G401 (cell line): ENCODE measurements at regions not wholly inside any gene's neighbourhood (a gene's known extent, or its start where the extent isn't known, plus 50 kb on each side); places are given as distances from the start of the nearest gene placed in this dataset.
"Not testable (repeated sequence)": the region's sequence is repeated elsewhere in the genome, so short reads cannot be mapped to it uniquely, and the experiment has no call there.

Source experiments
- DNase-seq: peaks from one replicate; pipeline ENCODE4 v3.0.0-alpha.2; 2015; ENCODE audit warnings: low spot score
- in situ Hi-C: cut with HindIII; loops from 2 replicates; pipeline ENCODE4 v1.10.0; 2016; ENCODE audit warnings: low sequenced_read_pairs, mixed read lengths

GRCh38 chr2:146608490-146608889 is 1236.3 kb upstream of the ACVR2A start:
- DNase-seq, result no peak
- in situ Hi-C loops, result no loop called here

- in situ Hi-C loops, result no loop called here
Measured at GRCh38 chr2:146604521-146604920, 1240.3 kb upstream of the ACVR2A start.

DNA sequence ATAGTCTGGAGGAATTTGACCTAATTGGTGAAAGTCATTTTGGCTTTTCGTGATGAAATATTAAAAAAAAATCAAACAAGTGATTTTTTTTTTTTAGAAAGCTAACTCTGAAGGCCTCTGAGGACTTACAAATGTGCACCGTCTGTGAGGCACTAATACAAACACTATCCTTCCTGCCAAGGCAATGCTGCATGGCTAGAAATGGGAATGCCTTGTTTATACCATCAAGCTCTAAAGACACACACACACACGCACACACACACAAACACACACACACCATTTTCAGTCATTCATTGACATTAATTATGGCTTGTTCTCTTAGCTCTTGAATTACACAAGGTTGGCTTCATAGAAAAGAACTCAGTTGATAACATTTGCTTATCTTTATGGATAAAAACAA is 1242.0 kb upstream of the ACVR2A start:
- in situ Hi-C loops, result no loop called here
- no peak for DNase-seq

More at GRCh38 chr2:146604521-146604920, 1240.3 kb upstream of the ACVR2A start:
- no peak for DNase-seq

DNA sequence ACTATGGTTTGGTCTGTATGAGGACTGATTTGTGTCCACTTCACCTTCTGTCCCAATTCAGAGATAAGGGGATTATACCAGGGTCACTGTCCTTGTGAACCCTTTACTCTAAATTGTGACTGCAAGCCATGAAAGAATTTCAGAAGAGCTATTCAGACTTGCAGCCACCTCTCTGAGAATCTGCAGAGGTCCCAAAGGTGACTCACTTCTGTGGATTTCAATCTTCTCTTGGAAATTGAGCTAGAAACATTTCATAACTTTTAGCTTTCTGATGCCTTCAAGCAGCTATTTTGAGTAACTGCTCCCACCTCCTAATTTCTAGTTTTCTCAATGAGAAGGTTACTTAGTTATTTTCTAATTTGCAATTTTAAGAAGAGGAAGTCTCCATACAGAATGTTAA is 1242.4 kb upstream of the ACVR2A start:
- in situ Hi-C loops, result no loop called here
- DNase-seq, result no peak

DNA sequence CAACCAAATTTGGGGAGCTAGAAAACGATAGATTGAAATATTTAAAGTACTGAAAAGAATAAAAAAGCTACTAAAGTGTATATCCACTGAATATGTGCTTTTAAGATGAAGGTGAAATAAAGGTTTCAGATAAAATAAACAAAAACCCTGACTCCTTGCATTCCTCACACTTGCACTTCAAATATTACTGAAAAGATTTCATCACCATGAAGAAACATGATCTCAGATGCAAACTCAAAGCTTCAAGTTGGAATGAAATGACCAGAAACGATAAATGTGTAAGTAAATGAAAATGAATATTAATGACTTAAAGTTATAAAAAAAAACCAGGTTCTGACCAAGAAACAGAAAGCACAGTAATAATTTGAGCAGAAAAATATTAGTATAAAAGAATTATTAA is 1246.0 kb upstream of the ACVR2A start:
- DNase-seq, result no peak
- in situ Hi-C loops, result no loop called here

DNA sequence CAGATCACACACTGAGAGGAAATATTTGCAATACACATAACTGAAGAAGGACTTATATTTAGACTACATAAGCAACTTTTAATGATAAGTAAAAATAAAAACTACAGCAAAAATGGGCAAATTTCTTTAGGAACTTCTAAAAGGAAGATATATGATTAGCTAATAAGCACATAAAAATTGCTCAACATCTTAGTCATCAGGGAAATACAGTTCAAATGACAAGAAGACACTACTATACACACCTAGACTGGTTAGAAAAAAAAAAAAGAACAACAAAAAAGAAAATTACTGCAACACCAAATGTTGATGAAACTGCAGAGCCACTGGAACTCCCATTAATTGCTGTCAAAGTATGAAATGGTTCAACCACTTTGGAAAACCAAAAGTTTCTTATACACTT is 1247.5 kb upstream of the ACVR2A start:
- in situ Hi-C loops, result no loop called here
- DNase-seq, result no peak

GRCh38 chr2:146591908-146592307 is 1252.9 kb upstream of the ACVR2A start:
- in situ Hi-C loops, result no loop called here
- no peak for DNase-seq

DNA sequence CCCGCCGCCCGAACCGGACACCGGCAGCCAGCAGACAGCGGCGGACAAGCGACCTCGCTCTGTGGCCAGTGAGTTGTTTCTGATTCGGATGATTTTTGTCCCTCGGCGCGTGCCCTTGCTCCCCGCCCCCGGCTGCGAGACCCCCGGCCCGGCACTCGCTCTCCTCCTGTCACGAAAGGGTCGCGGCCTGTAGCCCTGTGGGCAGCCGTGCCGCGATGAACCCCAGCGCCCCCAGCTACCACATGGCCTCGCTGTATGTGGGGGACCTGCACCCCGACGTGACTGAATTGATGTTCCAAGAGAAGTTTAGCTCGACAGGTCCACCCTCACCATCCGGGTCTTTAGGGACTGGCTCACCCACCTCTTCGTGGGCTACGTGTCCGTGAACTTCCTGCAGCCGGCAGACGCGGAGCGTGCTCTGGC is 1257.5 kb upstream of the ACVR2A start:
- no peak for DNase-seq
- in situ Hi-C loops, result no loop called here

DNA sequence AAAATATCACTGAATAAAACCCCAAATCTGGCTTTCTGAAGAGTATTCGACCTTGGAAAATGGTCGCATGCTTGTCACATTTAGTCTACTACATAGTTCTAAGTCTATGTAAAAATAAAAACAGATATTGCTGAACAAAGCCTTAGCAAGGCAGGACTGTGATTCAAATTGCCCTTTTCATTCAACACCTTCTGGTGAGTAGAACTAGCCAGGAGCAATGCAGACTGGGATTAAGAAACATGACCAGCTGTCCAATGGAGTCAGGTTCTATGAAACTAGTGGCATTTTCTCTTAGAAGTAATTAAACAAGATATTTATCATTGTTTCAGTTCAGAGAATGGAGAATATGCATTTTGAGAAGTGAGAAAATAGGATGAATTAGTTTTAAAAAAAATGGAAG is 1260.5 kb upstream of the ACVR2A start:
- DNase-seq, result no peak
- in situ Hi-C loops, result no loop called here

- no peak for DNase-seq
- in situ Hi-C loops, result no loop called here
Measured at GRCh38 chr2:146579147-146579930, 1265.5 kb upstream of the ACVR2A start.

DNA sequence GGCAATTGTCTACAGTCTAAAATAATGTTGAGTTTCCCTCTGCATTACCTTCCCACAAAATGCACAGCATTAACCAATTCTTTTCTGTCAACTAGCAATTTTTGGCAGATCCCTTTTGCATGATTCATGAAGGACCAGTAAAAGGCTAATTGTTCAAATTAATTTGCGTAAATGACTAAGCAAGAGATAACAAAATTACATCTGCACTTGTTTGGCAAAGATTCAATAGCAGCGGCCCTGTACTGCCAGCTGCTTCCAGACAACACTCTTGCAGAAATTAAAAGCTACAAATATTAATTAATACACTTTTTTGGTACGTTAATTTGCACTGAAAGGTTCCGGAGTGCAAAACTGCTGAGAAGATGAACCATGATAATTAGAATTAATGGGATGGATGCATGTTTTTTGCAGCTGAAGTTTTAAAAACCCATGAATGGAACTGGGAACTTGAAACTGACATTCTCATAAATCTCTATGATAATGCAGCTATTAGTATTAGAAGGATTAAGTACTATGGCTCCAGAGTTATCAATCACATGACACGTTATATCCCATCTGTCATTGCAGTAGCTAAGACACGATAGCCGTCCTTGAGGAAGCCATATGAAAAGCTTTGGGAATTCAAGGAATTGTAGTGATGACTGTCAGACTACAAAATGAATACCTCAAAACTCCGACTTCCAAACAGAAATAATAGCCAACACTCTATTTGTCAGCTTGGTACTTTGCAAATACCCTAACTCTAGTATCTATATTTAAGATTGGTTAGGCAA is 1268.3 kb upstream of the ACVR2A start:
- in situ Hi-C loops, result no loop called here
- no peak for DNase-seq

GRCh38 chr2:146572598-146572997 is 1272.2 kb upstream of the ACVR2A start:
- no peak for DNase-seq
- in situ Hi-C loops, result no loop called here

GRCh38 chr2:146561996-146562395 is 1282.8 kb upstream of the ACVR2A start:
- DNase-seq, result no peak

GRCh38 chr2:146547236-146547635 is 1297.6 kb upstream of the ACVR2A start:
- DNase-seq, result no peak
- in situ Hi-C loops, result no loop called here

More at GRCh38 chr2:146561996-146562395, 1282.8 kb upstream of the ACVR2A start:
- in situ Hi-C loops, result no loop called here

DNA sequence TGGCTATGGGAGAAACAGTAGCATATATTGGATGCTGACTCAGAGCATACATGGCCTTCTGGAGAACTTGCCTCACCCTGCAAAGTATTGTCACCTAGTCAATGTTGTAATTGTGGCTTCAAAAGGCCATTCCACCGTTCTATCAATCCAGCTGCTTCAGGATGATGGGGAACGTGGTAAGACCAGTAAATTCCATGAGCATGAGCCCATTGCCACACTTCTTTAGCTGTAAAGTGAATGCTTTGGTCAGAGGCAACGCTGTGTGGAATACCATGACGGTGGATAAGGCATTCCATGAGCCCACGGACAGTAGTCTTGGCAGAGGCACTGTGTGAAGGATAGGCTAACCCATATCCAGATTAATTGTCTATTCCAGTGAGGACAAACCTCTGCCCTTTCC is 1300.1 kb upstream of the ACVR2A start:
- DNase-seq, result no peak
- in situ Hi-C loops, result no loop called here

GRCh38 chr2:146541896-146542295 is 1302.9 kb upstream of the ACVR2A start:
- DNase-seq, result no peak
- in situ Hi-C loops, result no loop called here

DNA sequence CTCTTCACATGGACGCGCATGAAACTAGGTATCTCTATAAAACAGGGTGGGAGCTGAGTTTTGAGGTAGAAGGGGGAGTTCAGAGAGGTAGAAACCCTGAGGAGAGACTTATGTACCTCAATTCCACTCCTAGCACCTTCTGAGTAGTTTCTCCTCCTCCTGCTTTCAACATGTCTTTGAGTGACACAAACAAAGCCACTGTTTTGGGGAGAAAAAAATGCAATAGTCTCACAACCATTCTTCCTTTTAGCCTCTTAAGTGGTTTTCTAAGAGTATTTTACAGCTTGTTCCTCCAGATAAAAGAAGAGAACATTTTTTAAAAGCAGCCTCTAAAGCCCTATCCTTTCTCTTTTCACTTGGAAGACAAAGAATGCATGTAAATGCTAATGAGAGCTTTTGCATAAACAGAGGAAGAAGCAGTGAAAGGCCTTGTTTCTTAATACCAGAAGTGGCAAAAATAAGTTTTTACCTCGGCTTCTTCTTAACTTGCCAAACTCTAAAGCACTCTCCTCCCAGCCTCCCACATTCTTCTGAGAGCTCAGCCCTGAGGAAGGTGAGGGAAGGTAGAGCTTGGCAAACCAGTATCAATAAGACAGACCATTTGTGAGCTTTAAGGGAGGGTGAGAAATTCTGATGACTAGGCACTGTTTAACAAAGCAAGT is 1304.4 kb upstream of the ACVR2A start:
- in situ Hi-C loops, result no loop called here
- DNase-seq, result peak; percentile 4

DNA sequence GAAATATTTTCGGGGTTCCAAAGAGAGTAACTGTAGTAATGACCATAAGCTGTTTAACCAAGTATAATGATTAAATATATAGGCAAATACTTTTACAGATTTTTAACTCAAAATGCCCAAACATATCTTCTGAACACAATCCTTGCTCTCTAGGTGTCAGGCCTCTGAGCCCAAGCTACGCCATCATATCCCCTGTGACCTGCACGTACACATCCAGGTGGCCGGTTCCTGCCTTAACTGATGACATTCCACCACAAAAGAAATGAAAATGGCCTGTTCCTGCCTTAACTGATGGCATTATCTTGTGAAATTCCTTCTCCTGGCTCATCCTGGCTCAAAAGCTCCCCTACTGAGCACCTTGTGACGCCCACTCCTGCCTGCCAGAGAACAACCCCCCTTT is 1305.1 kb upstream of the ACVR2A start:
- DNase-seq, in situ Hi-C loops: not testable (repeated sequence)

- in situ Hi-C loops, result no loop called here
- DNase-seq, result no peak
Measured at GRCh38 chr2:146537477-146537876, 1307.4 kb upstream of the ACVR2A start.

GRCh38 chr2:146532509-146533147 is 1312.2 kb upstream of the ACVR2A start:
- DNase-seq, result no peak
- in situ Hi-C loops, result no loop called here
